GM21737 (cell line): ENCODE measurements at regions not wholly inside any gene's neighbourhood (a gene's known extent, or its start where the extent isn't known, plus 50 kb on each side); places are given as distances from the start of the nearest gene placed in this dataset.
"Not testable (repeated sequence)": the region's sequence is repeated elsewhere in the genome, so short reads cannot be mapped to it uniquely, and the experiment has no call there.

ENCODE experiments used
- ATAC-seq: cut with Tn5 transposase; IDR thresholded peaks from one replicate; pipeline ENCODE4 v1.9.1; 2021; ENCODE audit warnings: mild to moderate bottlenecking, moderate library complexity; ENCODE audit not compliant: unreplicated experiment

DNA sequence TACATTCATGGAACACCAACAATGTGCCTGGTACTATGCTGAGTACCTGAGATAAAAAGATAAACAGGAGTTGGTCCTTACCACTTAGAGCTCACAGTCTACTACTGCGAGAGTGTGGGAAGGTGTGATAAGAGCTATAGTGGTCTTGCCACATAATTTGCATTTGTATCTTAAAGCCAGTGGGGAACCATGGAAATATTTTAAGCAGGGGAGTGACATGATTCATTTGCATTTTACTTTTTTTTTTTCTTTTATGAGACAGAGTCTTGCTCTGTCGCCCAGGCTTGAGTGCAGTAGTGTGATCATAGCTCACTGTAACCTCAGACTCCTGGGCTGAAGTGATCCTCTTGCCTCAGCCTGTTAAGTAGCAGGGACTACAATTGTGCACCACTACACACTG lies 53.6 kb downstream of the SRGAP2 start:
- ATAC-seq, result peak; percentile 76

DNA sequence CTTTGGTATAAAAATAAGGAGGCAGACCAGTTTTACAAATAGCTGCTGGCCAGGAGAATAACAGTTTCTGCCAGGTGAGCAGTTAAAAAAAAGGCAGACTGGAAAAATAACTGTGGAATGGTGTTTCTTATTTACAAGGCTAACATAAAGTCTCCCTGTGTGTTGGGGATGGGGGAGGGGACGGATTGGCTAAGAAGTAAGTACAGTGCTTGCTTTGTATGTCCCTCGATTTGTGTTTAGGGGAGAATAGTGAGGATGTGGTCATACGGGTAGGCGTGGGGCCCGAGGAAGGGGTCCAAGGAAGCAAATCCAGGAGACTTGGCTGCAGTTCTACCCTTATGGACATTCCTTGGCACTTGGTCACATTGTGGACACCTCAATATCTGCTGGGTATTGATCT lies 58.1 kb downstream of the SRGAP2 start:
- not testable (repeated sequence) for ATAC-seq

GRCh38 chr1:206262424-206262823 lies 59.1 kb downstream of the SRGAP2 start:
- not testable (repeated sequence) for ATAC-seq

DNA sequence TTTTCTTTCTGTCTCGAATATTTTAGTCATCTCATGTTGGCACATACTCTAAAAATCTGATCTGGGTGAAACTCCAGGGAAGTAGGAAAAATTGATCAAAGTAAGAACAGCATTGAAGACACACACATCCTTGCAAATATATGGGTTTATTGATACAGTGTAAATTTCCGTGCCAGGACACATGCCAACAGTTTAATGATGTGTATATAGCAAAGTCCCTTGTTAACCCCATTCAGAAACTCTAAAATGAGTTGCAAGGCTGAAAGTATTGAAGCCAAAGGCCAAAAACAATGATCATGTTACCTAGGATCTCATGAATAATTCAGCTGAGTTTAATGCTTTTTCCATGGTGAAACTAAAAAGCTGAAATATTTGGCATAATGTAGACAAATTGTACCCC lies 61.6 kb downstream of the SRGAP2 start:
- ATAC-seq, result not testable (repeated sequence)

DNA sequence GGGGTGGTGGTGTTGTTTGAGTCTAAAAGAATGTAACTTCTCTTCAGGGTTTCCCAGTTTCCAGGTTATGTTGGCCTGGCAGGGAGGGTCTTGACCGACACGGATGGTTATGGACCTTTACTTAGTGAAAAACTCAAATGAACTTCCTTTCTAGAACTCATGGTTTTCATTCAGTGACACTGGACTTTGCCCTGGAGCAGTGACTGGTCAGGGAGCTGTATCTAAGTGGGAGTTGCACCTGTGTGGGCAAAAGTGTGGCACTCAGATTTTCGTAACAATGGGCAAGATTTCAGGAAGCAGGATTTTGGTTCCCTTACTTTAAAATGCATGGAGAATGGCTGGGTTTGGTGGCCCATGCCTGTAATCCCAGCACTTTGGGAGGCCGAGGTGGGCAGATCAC lies 67.8 kb downstream of the SRGAP2 start:
- not testable (repeated sequence) for ATAC-seq

- ATAC-seq, result not testable (repeated sequence)
Measured at GRCh38 chr1:206273104-206273503, 69.8 kb downstream of the SRGAP2 start.

DNA sequence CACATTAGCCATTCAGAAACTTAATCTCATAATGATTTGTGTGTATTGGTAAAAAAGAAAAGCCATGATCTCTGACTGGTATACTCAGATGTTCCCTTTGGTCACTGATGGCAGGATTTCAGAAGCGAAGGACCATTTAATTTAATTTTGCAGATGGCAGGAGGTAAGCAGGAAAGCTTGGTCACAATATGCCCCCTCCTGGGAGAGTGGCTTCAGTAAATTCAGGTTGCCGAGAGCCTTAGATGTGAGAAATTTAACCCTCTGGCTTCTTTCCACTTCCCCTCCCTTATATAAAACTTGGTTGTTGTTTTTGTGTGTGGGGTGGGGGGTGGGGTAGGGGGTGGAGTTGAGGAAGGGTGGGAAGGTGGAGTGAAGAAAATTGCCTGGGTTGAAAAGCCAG lies 72.8 kb downstream of the SRGAP2 start:
- ATAC-seq, result not testable (repeated sequence)

GRCh38 chr1:206278683-206279082 lies 75.3 kb downstream of the SRGAP2 start:
- not testable (repeated sequence) for ATAC-seq

- ATAC-seq, result not testable (repeated sequence)
Measured at GRCh38 chr1:206280683-206281082, 77.3 kb downstream of the SRGAP2 start.

DNA sequence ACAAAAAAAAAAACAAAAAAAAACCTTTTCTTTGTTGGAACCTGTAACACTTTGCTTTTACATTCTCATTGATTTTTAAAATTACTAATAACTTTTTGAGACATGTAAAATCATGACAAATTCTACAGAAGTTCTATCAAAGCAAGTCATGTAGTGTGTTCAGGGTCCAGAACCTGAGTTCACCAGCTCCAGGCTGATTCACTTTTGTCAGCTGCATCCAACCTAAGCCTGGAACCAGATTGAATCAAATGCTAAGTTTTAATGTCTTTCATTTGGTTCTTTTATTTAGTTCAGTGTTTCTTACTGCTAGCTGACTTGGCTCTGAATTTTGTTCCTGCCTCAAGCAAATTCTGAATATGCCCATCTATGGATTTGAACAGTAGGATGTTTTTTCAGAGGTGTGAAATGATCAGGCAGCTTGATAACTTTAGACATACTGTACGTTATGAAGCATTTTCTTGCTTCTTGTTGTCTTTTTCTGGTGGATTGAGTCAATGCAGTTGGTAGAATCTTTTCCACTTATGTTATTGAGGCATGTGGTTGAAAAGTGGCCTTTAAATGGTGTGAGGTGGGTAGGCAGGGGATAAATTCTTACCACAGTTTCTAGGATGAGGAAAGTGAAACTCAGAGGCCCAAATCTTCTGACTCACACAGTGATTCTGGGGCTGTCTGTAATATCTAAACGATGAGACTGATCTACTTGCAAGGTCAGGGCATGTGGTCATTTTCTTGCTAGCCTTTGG lies 78.7 kb downstream of the SRGAP2 start:
- not testable (repeated sequence) for ATAC-seq

- not testable (repeated sequence) for ATAC-seq
Measured at GRCh38 chr1:206285024-206285960, 82.0 kb downstream of the SRGAP2 start.

DNA sequence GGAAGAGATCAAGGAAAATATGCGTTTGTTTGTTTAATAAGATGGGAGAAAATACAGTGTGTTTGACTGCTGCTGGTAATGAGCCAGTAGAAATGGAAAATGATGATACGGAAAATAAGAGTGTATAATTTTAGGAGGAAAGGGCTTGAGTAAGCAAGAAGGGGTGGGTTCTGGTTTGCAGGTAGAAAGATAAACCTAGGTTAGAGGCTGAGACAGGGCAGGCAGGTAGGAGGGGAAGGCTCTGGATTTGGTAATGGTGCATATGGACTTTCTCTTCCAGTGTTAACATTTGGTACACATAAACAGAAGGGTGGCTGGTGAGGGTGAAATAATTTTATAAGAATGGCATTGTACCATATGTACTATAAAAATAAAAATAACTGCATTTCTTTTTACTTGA lies 84.4 kb downstream of the SRGAP2 start:
- ATAC-seq, result not testable (repeated sequence)

DNA sequence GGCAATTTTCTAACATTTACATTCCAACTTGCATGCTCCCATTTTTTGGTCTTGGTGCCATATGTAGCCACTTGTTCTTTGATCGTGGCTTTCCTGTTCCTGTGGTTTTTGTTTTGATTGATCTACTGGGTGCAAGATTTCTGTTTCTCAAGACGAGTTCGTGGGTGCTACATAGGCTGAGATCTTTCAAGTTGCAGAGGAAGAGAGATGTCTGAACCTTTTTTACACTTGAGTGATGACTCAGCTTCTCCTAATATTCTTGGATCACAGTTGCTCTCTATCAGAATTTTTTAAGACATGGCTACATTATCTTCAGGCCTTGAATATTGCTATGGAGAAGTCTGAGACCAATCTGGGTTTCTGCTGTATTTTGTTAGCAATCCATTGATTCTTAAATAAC lies 85.1 kb downstream of the SRGAP2 start:
- ATAC-seq, result not testable (repeated sequence)

DNA sequence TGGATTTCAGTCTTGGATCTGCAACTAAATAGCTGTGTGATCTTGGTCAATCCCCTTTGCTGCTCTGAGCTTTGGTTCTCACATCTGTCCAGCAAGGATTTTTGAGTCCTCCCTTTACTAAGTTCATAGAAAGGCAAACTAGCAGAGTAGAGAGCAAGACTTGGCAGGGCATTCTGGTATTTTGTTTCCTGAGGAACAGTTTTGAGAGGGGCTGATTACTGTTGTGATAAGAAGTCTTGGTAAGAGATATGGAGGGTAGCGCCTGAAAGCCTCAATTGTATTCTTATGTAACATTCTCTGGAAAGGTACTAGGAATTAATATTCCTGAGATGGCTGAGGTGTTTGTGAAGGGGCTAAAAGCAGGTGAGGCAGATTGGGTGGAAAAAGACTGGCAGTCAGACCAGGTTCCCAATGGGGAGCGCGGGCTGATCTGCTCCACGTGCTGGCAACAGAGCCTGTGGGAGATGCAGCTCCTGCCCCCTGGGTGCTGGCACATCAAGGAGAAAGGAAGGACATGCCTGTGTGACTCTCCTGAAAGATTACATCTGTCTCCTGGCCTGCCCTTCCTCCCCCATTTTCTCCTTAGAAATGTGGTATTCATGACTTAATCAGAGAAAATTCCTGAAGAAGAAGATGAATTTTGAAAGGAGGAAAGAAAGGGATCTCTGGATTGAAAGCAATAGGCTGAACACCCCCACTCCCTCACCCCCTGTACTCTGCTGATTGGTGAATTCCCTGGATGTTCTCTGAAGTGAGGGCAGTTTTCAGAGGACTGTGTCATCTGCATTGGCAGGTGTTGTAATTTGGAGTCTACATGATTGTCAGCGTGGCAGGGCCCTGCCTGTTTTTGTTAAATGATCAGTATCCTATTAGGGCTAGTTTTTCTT lies 94.0 kb downstream of the SRGAP2 start:
- ATAC-seq, result not testable (repeated sequence)

DNA sequence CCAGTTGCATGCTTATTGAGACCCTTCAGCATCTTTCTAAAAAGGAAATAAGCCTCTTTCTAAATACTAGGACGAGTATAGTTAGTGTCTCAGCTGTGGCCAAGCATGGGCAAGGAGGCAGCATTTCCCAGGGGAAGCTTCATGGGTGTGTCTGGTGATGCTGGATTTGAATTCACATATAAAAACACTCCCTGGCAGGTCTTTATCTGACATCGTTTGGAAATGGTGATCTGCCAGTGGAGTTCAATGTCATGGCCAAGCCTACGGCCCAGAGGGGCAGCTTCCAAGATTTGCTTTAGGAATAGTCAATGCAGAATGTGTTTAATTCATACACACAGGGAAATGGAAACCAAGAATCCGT lies 94.7 kb downstream of the SRGAP2 start:
- not testable (repeated sequence) for ATAC-seq

DNA sequence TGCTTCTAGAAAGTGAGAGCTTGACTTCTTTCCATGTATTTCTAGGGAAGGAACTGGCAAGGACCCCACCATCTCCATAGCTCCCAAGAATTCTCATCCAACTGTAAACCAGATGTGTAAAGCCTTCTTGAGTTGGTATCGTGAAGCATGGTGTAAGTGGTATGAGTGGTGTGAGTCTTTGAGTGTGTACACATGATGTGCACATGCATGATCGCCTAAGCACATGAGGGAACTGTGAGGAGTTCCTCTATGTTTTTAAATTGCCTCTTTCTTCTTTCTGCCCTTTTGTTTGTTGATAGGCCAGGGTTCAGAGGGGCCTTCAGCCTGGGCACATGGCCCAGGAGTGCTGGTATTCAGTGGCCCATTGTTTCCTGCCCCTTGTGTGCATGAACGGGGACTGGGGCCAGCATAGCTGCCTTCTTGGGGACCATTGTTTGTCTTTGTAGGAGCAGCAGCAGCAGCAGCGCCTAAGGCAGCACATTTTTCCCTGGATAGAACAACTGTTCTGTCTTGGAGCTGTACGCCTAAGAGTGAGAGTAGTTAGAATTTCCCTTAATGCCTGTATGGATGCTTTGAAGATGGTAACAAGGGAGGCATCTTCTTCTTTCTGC lies 95.9 kb downstream of the SRGAP2 start:
- ATAC-seq, result not testable (repeated sequence)

DNA sequence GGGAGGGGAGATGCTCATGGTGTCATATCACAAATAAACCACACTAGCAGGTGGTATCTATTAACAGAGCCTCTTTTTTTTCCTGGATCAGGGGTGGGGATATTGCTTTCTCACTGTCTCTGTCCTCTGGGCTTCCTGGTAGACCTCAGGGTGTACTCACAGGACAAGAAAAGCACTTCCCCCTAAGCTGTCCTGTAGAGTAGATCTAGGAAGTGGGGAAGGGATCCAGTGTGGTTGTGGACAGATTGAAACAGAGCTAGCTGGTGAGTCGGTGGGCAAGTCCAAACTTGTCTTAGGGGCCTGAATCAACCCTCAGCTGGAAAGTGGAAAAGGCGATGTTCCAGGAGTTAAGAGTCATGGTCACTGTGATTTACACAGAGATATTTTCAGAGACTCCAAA lies 96.6 kb downstream of the SRGAP2 start:
- ATAC-seq, result not testable (repeated sequence)

DNA sequence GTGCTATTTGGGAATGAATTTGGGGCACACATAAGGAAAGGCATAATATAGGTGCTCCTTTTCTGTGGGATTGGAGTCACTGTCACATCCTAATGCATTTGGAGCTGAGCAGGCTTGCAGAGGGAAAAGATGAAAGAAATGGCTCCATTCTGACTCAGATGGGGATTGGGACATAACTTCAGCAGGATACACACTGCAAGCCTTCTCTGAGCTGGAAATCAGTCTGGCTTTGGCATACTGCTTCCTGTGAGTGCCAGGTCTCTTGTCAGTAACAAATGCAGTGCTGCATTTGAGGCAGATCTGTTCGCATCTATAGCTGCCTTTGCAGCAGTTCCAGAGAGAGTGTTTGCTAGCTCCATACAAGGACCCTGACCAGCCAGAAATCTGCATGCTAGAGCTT lies 98.7 kb downstream of the SRGAP2 start:
- ATAC-seq, result not testable (repeated sequence)

GRCh38 chr1:206307442-206307841 lies 104.1 kb downstream of the SRGAP2 start:
- not testable (repeated sequence) for ATAC-seq

DNA sequence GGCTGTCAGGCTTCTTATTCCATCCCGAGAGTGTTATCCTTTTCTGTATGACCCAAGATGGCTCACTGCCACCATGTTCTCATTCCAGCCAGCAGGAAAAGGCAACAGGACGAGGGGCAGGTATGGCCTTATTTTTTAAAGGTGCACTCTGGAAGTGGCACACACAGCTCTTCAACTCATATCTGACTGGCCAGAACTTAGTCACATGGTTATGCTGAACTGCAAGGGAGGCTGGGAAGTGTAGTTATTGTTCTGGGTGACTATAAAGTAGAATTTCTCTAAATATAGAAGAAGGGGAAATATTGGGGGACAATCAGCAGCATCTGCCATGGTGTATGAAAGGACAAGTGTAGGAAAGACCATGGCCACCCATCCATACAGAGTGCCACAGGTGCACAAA lies 107.6 kb downstream of the SRGAP2 start:
- not testable (repeated sequence) for ATAC-seq
